HepG2 (cell line): ENCODE measurements at regions not wholly inside any gene's neighbourhood (a gene's known extent, or its start where the extent isn't known, plus 50 kb on each side); places are given as distances from the start of the nearest gene placed in this dataset.

ENCODE experiments used
- ATAC-seq: fragments of 200-7000 bp; cut with Tn5 transposase; 3 replicates; pipeline ENCODE4 v1.9.1; 2020; ENCODE audit warnings: mild to moderate bottlenecking, moderate library complexity
- BruUV-seq: library from RNA; stranded (reverse); fragments of 400-500 nt; replicated peaks from 2 replicates; lab custom pipeline; 2021; lab: Mats Ljungman, UMichigan
- CTCF ChIA-PET: fragments of 300-600 bp; formaldehyde crosslinking; extraction: SDS; loops from one replicate; lab custom pipeline; 2021; ENCODE audit warnings: low total read pairs, inconsistent platforms, low intra/inter-chr PET ratio; lab: Yijun Ruan, JAX
- POLR2A ChIA-PET: fragments of 350-600 bp; sonication (Branson Sonifier 250); formaldehyde crosslinking; loops from one replicate; lab custom pipeline; 2020; ENCODE audit warnings: antibody characterized with exemption, inconsistent platforms; lab: Yijun Ruan, JAX
- DNase-seq: peaks from one replicate; pipeline ENCODE4 v3.0.0-alpha.2; 2015; ENCODE audit warnings: low spot score
- FAIRE-seq: peaks from 3 replicates; lab custom pipeline; 2011; peaks lifted over from hg19 to GRCh38; lab: Jason Lieb, UNC
- H2AFZ ChIP-seq: one replicate; pipeline ENCODE4 v1.6.1; 2011; ENCODE audit warnings: low read length, inconsistent platforms
- H3K27ac ChIP-seq: fragments of 300-600 bp; 3 replicates; pipeline ENCODE4 v1.8.0; 2011; ENCODE audit warnings: mixed run types, mild to moderate bottlenecking, mixed read lengths, low read length, inconsistent platforms; ENCODE audit not compliant: insufficient read depth; ENCODE audit errors: extremely low read length
- H3K27me3 ChIP-seq, 2 experiments: fragments of 200-600 bp in 1 of 2; 2 replicates in 1 of 2; 3 replicates in 1 of 2; pipeline versions ENCODE4 v1.6.0 to v1.8.0; 2011; ENCODE audit warnings: low read length in 2 of 2, mild to moderate bottlenecking in 2 of 2, moderate library complexity in 2 of 2, inconsistent platforms in 1 of 2; ENCODE audit not compliant: insufficient read depth in 2 of 2, control insufficient read depth in 1 of 2
- H3K36me3 ChIP-seq, 2 experiments: fragments of 200-600 bp in 1 of 2; replicated peaks in 1 of 2; 2 replicates in 1 of 2; 3 replicates in 1 of 2; pipeline versions ENCODE4 v1.5.1 to v1.8.0; 2011; ENCODE audit warnings: low read length in 2 of 2, inconsistent platforms in 1 of 2; ENCODE audit not compliant: insufficient read depth in 2 of 2, control insufficient read depth in 1 of 2
- H3K4me1 ChIP-seq: 2 replicates; pipeline ENCODE4 v1.5.1; 2012; ENCODE audit warnings: low read length, inconsistent platforms; ENCODE audit not compliant: insufficient read depth
- H3K4me2 ChIP-seq: 2 replicates; pipeline ENCODE4 v1.6.0; 2011; ENCODE audit warnings: low read depth, low read length, inconsistent platforms
- H3K4me3 ChIP-seq, 3 experiments: fragments of 200-600 bp in 1 of 3; sonication (generic), shearing (Covaris generic) in 1 of 3; replicated peaks in 1 of 3; 2 replicates each; pipeline ENCODE4 v1.5.1; 2011 to 2016; ENCODE audit warnings: low read length in 3 of 3, inconsistent platforms in 2 of 3, low read depth in 2 of 3, mild to moderate bottlenecking in 2 of 3, control low read depth in 1 of 3, mixed read lengths in 1 of 3; ENCODE audit not compliant: insufficient read depth in 1 of 3
- H3K79me2 ChIP-seq: one replicate; pipeline ENCODE4 v1.6.1; 2011; ENCODE audit warnings: low read length, inconsistent platforms; ENCODE audit not compliant: insufficient read depth
- H3K9ac ChIP-seq: 2 replicates; pipeline ENCODE4 v1.6.0; 2011; ENCODE audit warnings: mild to moderate bottlenecking, low read depth, low read length, inconsistent platforms; ENCODE audit not compliant: insufficient read depth
- H3K9me3 ChIP-seq: 2 replicates; pipeline ENCODE4 v1.5.1; 2012; ENCODE audit warnings: mild to moderate bottlenecking, low read length
- H4K20me1 ChIP-seq: 2 replicates; pipeline ENCODE4 v1.6.0; 2011; ENCODE audit warnings: inconsistent platforms, mild to moderate bottlenecking, low read length, moderate library complexity; ENCODE audit not compliant: insufficient read depth
- ATF6 ChIP-seq: sonication (generic); formaldehyde crosslinking; conservative IDR thresholded peaks from 2 replicates; pipeline ENCODE4 v1.4.0; 2020; ENCODE audit warnings: missing genetic modification reagents
- PAWR ChIP-seq: sonication (generic); formaldehyde crosslinking; IDR thresholded peaks from 2 replicates; pipeline ENCODE4 v1.4.0; 2020; ENCODE audit warnings: missing genetic modification reagents, mild to moderate bottlenecking, borderline replicate concordance
- SIN3A ChIP-seq: IDR thresholded peaks from 2 replicates; pipeline ENCODE4 v1.6.1; 2011; ENCODE audit warnings: low read depth, mild to moderate bottlenecking, control low read depth, low read length, borderline replicate concordance
- TCF12 ChIP-seq, 2 experiments: fragments of 450-650 bp in 1 of 2; sonication (generic) in 1 of 2; formaldehyde crosslinking in 1 of 2; IDR thresholded peaks; 2 replicates each; pipeline versions ENCODE4 v1.6.1 to v1.8.0; 2017 to 2022; ENCODE audit warnings: antibody characterized with exemption in 1 of 2, mild to moderate bottlenecking in 1 of 2, missing genetic modification reagents in 1 of 2, moderate library complexity in 1 of 2
- ZNF232 ChIP-seq: sonication (generic); formaldehyde crosslinking; IDR thresholded peaks from 2 replicates; pipeline ENCODE4 v1.4.0; 2020; ENCODE audit warnings: missing genetic modification reagents, borderline replicate concordance
- WGBS: methylation state at CpG from one replicate; pipeline ENCODE4 v1.1.6; 2017; ENCODE audit warnings: low lambda C conversion rate; 5-methylcytosine and 5-hydroxymethylcytosine counted together
- in situ Hi-C: cut with HindIII; loops from 2 replicates; pipeline ENCODE4 v1.10.0; 2017; ENCODE audit warnings: low pct_unique_long_range_greater_than_20kb; ENCODE audit not compliant: extremely low pct_ligation_motif_present
- intact Hi-C: fragments of 100-400 bp; cut with micrococcal nuclease; formaldehyde crosslinking; loops from one replicate; pipeline ENCODE4 v1.10.0; 2022; ENCODE audit not compliant: unreplicated experiment

- no peak for TF ChIP-seq ATF6 (CRISPR knock-in tag)
Observed at GRCh38 chr10:130561681-130562080, 425.5 kb downstream of the GLRX3 start (continued).

- Histone ChIP-seq H3K27ac (no peak overlapping the region), H3K9ac (no peak overlapping the region), H3K36me3 (no peaks in the 10 kb centered on the region), H3K4me3 (no peak overlapping the region), H2AFZ (no peak overlapping the region), H3K27me3 (no peaks in the 10 kb centered on the region; a peak in 2 of 5 replicates)
- FAIRE-seq: no peak
- ChIA-PET POLR2A (no interaction called here), CTCF (no interaction called here)
- intact Hi-C loops: no loop called here
- DNase-seq: no peak
- in situ Hi-C loops: no loop called here
- 42% methylated on average over 12 of the region's 12 CpGs for WGBS
- no peak for TF ChIP-seq SIN3A
- TF ChIP-seq TCF12 (IDR thresholded peaks at IDR 0.05): no peak
- TF ChIP-seq TCF12 (CRISPR knock-in tag; IDR thresholded peaks at IDR 0.05): no peak
- TF ChIP-seq, all 625 proteins: peak for 0
- Histone ChIP-seq H4K20me1 (no peaks in the 10 kb centered on the region), H3K79me2 (no peaks in the 10 kb centered on the region), H3K4me1 (no peaks in the 10 kb centered on the region), H3K9me3 (no peaks in the 10 kb centered on the region), H3K4me2 (no peak overlapping the region)
- ATAC-seq: no peak
- BruUV-seq: no TSS peak
Observed at GRCh38 chr10:130567011-130567410, 430.8 kb downstream of the GLRX3 start.

- Histone ChIP-seq H3K79me2 (no peaks in the 10 kb centered on the region), H3K36me3 (no peaks in the 10 kb centered on the region), H3K27me3 (no peaks in the 10 kb centered on the region; a peak in 2 of 5 replicates), H3K27ac (no peak overlapping the region), H3K4me2 (no peak overlapping the region), H2AFZ (no peak overlapping the region), H3K9me3 (no peaks in the 10 kb centered on the region), H4K20me1 (no peaks in the 10 kb centered on the region), H3K4me3 (no peak overlapping the region), H3K9ac (no peak overlapping the region), H3K4me1 (no peaks in the 10 kb centered on the region)
- ChIA-PET CTCF (no interaction called here), POLR2A (no interaction called here)
- TF ChIP-seq ZNF232 (CRISPR knock-in tag) (no peak), PAWR (no peak)
- WGBS: 81% methylated on average over 27 of the region's 31 CpGs
- intact Hi-C loops: no loop called here
- BruUV-seq: no TSS peak
- FAIRE-seq (no peak), DNase-seq (no peak), ATAC-seq (no peak)
- in situ Hi-C loops: no loop called here
Observed at GRCh38 chr10:130567436-130567835, 431.2 kb downstream of the GLRX3 start.
